Mesenchymal stem cell (in vitro differentiated cells and primary cell): ENCODE measurements at regions not wholly inside any gene's neighbourhood (a gene's known extent, or its start where the extent isn't known, plus 50 kb on each side); places are given as distances from the start of the nearest gene placed in this dataset.
"Not testable (repeated sequence)": the region's sequence is repeated elsewhere in the genome, so short reads cannot be mapped to it uniquely, and the experiment has no call there.

Source experiments
- DNase-seq: peaks from one replicate; pipeline ENCODE4 v3.0.0-alpha.2; 2013
- H2AFZ ChIP-seq: one replicate; pipeline ENCODE4 v1.6.1; 2013; ENCODE audit warnings: low read depth, mild to moderate bottlenecking, control low read depth, inconsistent platforms, low read length, moderate library complexity
- H2AK5ac ChIP-seq: 2 replicates; pipeline ENCODE4 v1.6.1; 2013; ENCODE audit warnings: low read length, moderate library complexity, mild to moderate bottlenecking, inconsistent platforms; ENCODE audit not compliant: severe bottlenecking
- H2BK120ac ChIP-seq: one replicate; pipeline ENCODE4 v1.6.1; 2013; ENCODE audit warnings: low read depth, mild to moderate bottlenecking, inconsistent platforms, low read length, moderate library complexity
- H2BK12ac ChIP-seq, 2 experiments: one replicate each; pipeline ENCODE4 v1.6.1; 2013; ENCODE audit warnings: inconsistent platforms in 2 of 2, low read length in 2 of 2, mild to moderate bottlenecking in 2 of 2, moderate library complexity in 2 of 2, control low read depth in 1 of 2
- H2BK15ac ChIP-seq: one replicate; pipeline ENCODE4 v1.6.1; 2013; ENCODE audit warnings: mild to moderate bottlenecking, low read depth, inconsistent platforms; ENCODE audit not compliant: poor library complexity, severe bottlenecking
- H2BK5ac ChIP-seq: 2 replicates; pipeline ENCODE4 v1.6.1; 2013; ENCODE audit warnings: low read depth, mild to moderate bottlenecking, low read length, control low read depth, inconsistent platforms; ENCODE audit not compliant: poor library complexity, severe bottlenecking
- H3K14ac ChIP-seq, 2 experiments: one replicate each; pipeline ENCODE4 v1.6.1; 2013; ENCODE audit warnings: inconsistent platforms in 2 of 2, low read length in 2 of 2, control low read depth in 1 of 2, mild to moderate bottlenecking in 1 of 2, moderate library complexity in 1 of 2
- H3K18ac ChIP-seq, 2 experiments: one replicate each; pipeline ENCODE4 v1.6.1; 2013; ENCODE audit warnings: inconsistent platforms in 2 of 2, low read length in 2 of 2, control low read depth in 1 of 2, low read depth in 1 of 2, mild to moderate bottlenecking in 1 of 2
- H3K23ac ChIP-seq, 2 experiments: one replicate each; pipeline ENCODE4 v1.6.1; 2013; ENCODE audit warnings: inconsistent platforms in 2 of 2, low read length in 2 of 2, mild to moderate bottlenecking in 2 of 2, moderate library complexity in 2 of 2, control low read depth in 1 of 2
- H3K27ac ChIP-seq: 2 replicates; pipeline ENCODE4 v1.5.1; 2013; ENCODE audit warnings: mild to moderate bottlenecking, moderate library complexity, low read length, control low read depth, inconsistent platforms; ENCODE audit not compliant: poor library complexity, severe bottlenecking
- H3K27me3 ChIP-seq, 2 experiments: 2 replicates each; pipeline versions ENCODE4 v1.6.1 to v1.7.0; 2013; ENCODE audit warnings: low read length in 2 of 2, mild to moderate bottlenecking in 2 of 2, moderate library complexity in 2 of 2, control low read depth in 1 of 2, inconsistent platforms in 1 of 2; ENCODE audit not compliant: control insufficient read depth in 1 of 2, insufficient read depth in 1 of 2
- H3K36me3 ChIP-seq, 2 experiments: 2 replicates each; pipeline versions ENCODE4 v1.6.1 to v1.7.0; 2013; ENCODE audit warnings: low read length in 2 of 2, control low read depth in 1 of 2, inconsistent platforms in 1 of 2, low read depth in 1 of 2, mild to moderate bottlenecking in 1 of 2; ENCODE audit not compliant: insufficient read depth in 2 of 2, control insufficient read depth in 1 of 2
- H3K4ac ChIP-seq, 2 experiments: one replicate each; pipeline ENCODE4 v1.6.1; 2013; ENCODE audit warnings: inconsistent platforms in 2 of 2, low read length in 2 of 2, mild to moderate bottlenecking in 2 of 2, moderate library complexity in 2 of 2, control low read depth in 1 of 2, low read depth in 1 of 2
- H3K4me1 ChIP-seq: 2 replicates; pipeline ENCODE4 v1.6.1; 2013; ENCODE audit warnings: low read depth, low read length, control low read depth; ENCODE audit not compliant: control insufficient read depth, insufficient read depth
- H3K4me2 ChIP-seq: 2 replicates; pipeline ENCODE4 v1.6.1; 2013; ENCODE audit warnings: low read length, mild to moderate bottlenecking, inconsistent platforms; ENCODE audit not compliant: poor library complexity, severe bottlenecking
- H3K4me3 ChIP-seq, 2 experiments: 2 replicates each; pipeline versions ENCODE4 v1.5.1 to v1.7.0; 2013; ENCODE audit warnings: low read length in 2 of 2, mild to moderate bottlenecking in 2 of 2, control low read depth in 1 of 2, low read depth in 1 of 2; ENCODE audit not compliant: insufficient read depth in 1 of 2
- H3K79me1 ChIP-seq: replicated peaks from 2 replicates; pipeline ENCODE4 v1.6.1; 2013; ENCODE audit warnings: mild to moderate bottlenecking, control low read depth, low read length, inconsistent platforms; ENCODE audit not compliant: poor library complexity, severe bottlenecking
- H3K9ac ChIP-seq: 2 replicates; pipeline ENCODE4 v1.7.0; 2013; ENCODE audit warnings: mild to moderate bottlenecking, low read length, moderate library complexity
- H3K9me3 ChIP-seq: 2 replicates; pipeline ENCODE4 v1.7.0; 2013; ENCODE audit warnings: mild to moderate bottlenecking, low read length; ENCODE audit not compliant: control insufficient read depth
- H4K8ac ChIP-seq: one replicate; pipeline ENCODE4 v1.6.1; 2013; ENCODE audit warnings: inconsistent platforms, mild to moderate bottlenecking, low read length, moderate library complexity
- H4K91ac ChIP-seq: one replicate; pipeline ENCODE4 v1.6.1; 2013; ENCODE audit warnings: mild to moderate bottlenecking, low read length, inconsistent platforms
- WGBS: methylation state at CpG from one replicate; pipeline ENCODE4 v1.1.7; 2013; ENCODE audit warnings: mixed read lengths; 5-methylcytosine and 5-hydroxymethylcytosine counted together

DNA sequence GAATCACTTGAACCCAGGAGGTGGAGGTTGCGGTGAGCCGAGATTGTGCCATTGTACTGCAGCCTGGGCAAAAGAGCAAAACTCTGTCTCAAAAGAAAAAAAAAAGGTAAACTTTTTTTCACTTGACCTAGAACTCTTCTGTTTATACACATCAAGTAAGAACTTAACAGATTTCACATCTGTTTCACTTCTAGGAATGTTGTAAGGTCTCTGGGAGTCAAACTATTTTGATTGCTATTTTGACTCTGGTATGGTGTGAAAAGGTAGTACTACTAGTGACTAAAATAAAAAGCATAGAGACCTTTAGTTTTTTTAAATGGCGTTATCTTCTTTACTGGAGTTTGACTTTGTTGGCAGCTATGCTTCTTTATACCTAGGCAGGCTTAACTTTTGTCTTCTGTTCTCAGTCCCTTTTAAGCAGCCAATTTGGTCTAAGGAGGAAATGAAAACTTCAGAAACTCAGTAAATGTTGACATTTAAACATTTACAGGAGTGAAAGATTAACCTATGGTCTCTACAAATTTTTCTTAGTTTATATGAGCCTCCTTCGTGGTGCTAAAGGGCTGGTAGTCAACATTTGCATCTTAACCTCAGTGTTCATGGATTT is 84.7 kb downstream of the METTL2B start:
- not testable (repeated sequence) for H2BK120ac ChIP-seq, H2AK5ac ChIP-seq, H3K4me1 ChIP-seq, H2BK12ac ChIP-seq, H4K91ac ChIP-seq, H3K4me2 ChIP-seq, H3K4ac ChIP-seq, H3K9ac ChIP-seq, H3K79me1 ChIP-seq, H2BK15ac ChIP-seq, H2AFZ ChIP-seq, H2BK5ac ChIP-seq, H3K14ac ChIP-seq, H3K27me3 ChIP-seq, H3K23ac ChIP-seq, H3K9me3 ChIP-seq, H4K8ac ChIP-seq, H3K4me3 ChIP-seq, H3K18ac ChIP-seq
- DNase-seq: peak; percentile 23
- Histone ChIP-seq H3K27ac (peak overlapping the region; percentile 26), H3K36me3 (peaks cover 0 to 24% of the 10 kb centered on the region in 2 experiments)
- WGBS: no CpG with 5 or more reads among the region's 4 CpGs

DNA sequence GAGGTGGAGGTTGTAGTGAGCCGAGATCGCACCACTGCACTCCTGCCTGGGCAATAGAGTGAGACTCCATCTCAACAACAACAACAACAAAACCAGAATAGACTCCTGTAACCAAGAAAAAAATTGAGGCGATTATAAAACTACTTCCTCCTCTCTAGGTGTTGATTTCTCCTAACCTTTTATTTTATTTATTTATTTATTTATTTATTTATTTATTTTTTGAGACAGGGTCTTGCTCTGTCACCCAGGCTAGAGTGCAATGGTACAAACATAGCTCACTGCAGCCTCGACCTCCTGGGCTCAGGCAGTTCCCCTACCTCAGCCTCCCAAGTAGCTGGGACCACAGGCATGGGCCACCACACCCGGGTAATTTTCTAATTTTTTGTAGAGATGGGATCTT is 86.2 kb downstream of the METTL2B start:
- not testable (repeated sequence) for H3K79me1 ChIP-seq, H4K8ac ChIP-seq, H3K9ac ChIP-seq, H2BK120ac ChIP-seq, H3K27me3 ChIP-seq, H3K18ac ChIP-seq, H2AK5ac ChIP-seq, H3K4me2 ChIP-seq, H2AFZ ChIP-seq, H2BK15ac ChIP-seq, H3K23ac ChIP-seq, H3K14ac ChIP-seq, H3K27ac ChIP-seq, H2BK12ac ChIP-seq, H3K4me3 ChIP-seq, H3K4ac ChIP-seq, DNase-seq, H2BK5ac ChIP-seq, H3K4me1 ChIP-seq, H3K9me3 ChIP-seq, H4K91ac ChIP-seq
- H3K36me3 ChIP-seq: peaks cover 0 to 24% of the 10 kb centered on the region in 2 experiments
- WGBS: 100% methylated on average over 2 of the region's 5 CpGs

DNA sequence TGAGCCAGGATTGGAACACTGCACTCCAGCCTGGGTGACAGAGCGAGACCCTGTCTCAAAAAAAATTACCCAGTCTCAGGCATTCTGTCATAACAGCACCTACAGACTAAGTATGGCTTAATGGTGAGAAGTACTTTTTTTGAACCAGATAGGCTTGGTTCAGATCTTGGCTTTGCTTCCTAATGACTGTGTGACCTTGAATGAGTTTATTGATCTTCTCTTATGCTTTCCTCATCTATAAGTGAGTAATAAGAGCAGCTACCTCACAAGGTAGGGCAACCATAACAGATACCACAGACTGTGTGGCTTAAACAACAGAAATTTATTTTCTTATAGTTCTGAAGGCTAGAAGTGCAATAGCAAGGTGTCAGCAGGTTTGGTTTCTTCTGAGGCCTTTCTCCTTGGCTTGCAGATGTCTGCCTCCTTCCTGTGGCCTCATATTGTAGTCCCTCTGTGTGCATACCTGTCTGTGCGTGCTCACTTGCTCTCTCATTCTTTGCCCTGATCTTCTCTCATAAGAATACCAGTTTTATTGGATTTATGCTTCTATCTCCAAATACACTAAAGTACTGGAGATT is 87.7 kb downstream of the METTL2B start:
- H3K36me3 ChIP-seq: peaks cover 0 to 19% of the 10 kb centered on the region in 2 experiments
- not testable (repeated sequence) for H2BK5ac ChIP-seq, H3K4me1 ChIP-seq, H3K14ac ChIP-seq, H3K4me2 ChIP-seq, H3K79me1 ChIP-seq, H4K8ac ChIP-seq, H3K18ac ChIP-seq, H2BK120ac ChIP-seq, H3K4ac ChIP-seq, H3K4me3 ChIP-seq, H3K27ac ChIP-seq, DNase-seq, H3K9me3 ChIP-seq, H3K23ac ChIP-seq, H4K91ac ChIP-seq, H2BK15ac ChIP-seq, H2AFZ ChIP-seq, H2BK12ac ChIP-seq, H2AK5ac ChIP-seq, H3K27me3 ChIP-seq, H3K9ac ChIP-seq
- 100% methylated on average over 1 of the region's 2 CpGs for WGBS

DNA sequence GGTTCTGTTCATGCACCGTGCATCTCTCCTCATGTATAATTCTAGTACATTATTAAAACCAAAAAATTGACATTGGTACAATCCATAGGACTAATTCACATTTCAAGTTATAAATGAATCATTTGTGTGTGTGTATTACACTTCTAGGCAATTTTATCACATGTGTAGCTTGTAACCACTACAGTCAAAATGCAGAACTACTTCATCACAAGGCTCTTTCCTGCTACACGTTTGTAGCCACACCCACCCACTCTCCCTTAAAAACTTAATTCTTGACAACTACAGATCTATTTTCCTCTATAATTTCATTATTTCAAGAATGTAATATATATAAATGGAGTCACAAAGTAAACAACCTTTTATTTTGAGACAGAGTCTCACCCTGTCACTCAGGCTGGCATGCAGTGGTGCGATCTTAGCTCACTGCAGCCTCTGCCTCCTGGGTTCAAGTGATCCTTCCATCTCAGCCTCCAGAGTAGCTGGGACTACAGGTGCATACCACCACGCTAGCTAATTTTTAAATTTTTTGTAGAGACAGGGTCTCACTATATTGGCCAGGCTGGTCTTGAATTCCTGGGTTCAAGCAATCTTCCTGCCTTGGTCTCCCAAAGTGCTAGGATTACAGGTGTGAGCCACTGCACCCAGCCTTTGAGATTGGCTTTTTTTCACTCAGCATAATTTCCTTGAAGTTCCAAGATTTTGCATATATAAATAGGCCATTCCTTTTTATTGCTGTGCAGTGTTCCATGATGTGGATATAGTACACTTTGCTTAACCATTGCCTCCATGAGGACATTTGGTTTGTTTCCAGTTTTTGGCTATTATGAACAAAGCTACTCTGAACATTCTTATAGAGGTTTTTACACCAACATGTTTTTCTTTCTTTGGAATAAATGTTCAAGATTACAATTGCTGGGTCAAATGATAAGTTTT is 88.7 kb downstream of the METTL2B start:
- H3K14ac ChIP-seq, H4K8ac ChIP-seq, H2BK15ac ChIP-seq, H3K27me3 ChIP-seq, H4K91ac ChIP-seq, H3K18ac ChIP-seq, H2BK5ac ChIP-seq, H3K4ac ChIP-seq, H3K79me1 ChIP-seq, H2AK5ac ChIP-seq, H3K9ac ChIP-seq, H3K23ac ChIP-seq, H3K4me1 ChIP-seq, H3K4me2 ChIP-seq, H2AFZ ChIP-seq, H2BK120ac ChIP-seq, DNase-seq, H2BK12ac ChIP-seq, H3K9me3 ChIP-seq, H3K4me3 ChIP-seq, H3K27ac ChIP-seq: not testable (repeated sequence)
- WGBS: 100% methylated on average over 3 of the region's 4 CpGs
- peaks cover 2 to 15% of the 10 kb centered on the region in 2 experiments for H3K36me3 ChIP-seq
